ENCODE measurements at regions not wholly inside any gene's neighbourhood (a gene's known extent, or its start where the extent isn't known, plus 50 kb on each side); places are given as distances from the start of the nearest gene placed in this dataset.

GRCh38 chr21:28769683-28770082, 223.0 kb downstream of the LTN1 start:
- TF ChIP-seq, protein P1, sequence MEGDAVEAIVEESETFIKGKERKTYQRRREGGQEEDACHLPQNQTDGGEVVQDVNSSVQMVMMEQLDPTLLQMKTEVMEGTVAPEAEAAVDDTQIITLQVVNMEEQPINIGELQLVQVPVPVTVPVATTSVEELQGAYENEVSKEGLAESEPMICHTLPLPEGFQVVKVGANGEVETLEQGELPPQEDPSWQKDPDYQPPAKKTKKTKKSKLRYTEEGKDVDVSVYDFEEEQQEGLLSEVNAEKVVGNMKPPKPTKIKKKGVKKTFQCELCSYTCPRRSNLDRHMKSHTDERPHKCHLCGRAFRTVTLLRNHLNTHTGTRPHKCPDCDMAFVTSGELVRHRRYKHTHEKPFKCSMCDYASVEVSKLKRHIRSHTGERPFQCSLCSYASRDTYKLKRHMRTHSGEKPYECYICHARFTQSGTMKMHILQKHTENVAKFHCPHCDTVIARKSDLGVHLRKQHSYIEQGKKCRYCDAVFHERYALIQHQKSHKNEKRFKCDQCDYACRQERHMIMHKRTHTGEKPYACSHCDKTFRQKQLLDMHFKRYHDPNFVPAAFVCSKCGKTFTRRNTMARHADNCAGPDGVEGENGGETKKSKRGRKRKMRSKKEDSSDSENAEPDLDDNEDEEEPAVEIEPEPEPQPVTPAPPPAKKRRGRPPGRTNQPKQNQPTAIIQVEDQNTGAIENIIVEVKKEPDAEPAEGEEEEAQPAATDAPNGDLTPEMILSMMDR (IDR thresholded peaks at IDR 0.05), result no peak
- TF ChIP-seq EP300 (IDR thresholded peaks at IDR 0.05; ENCODE audit: low read depth), result no peak
- no peak for TF ChIP-seq POLR2AphosphoS5 (IDR thresholded peaks at IDR 0.05)
- TF ChIP-seq POLR2A (IDR thresholded peaks at IDR 0.05), result no peak

Measured in transverse colon (tissue), 4 donors.